ENCODE measurements at regions not wholly inside any gene's neighbourhood (a gene's known extent, or its start where the extent isn't known, plus 50 kb on each side); places are given as distances from the start of the nearest gene placed in this dataset.

DNA sequence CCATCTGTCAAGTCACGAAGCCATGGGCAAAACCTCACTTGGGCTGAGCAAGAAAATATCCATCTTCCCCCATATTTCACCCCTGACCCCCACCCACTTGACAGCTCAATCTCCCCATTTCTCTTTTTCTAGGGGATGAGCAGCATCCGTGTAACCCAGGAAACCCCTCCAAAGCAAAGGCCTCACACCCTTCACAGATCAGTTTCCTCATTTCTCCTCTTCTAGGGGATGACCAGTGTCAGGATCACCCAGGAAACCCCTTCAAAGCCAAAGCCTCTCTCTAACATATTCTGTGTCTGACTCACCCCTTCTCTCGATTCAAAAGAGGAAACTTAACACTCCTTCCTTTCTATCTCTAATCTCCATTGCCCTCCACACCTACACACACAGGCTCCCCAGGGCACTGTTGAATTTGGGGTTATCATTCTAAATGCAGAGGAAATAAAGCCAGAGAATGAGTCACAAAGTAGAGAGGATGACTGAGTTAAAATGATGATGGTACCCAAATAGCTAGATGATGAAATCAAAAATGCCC lies 439.7 kb downstream of the BUD13 start:
- TF ChIP-seq, protein P1, sequence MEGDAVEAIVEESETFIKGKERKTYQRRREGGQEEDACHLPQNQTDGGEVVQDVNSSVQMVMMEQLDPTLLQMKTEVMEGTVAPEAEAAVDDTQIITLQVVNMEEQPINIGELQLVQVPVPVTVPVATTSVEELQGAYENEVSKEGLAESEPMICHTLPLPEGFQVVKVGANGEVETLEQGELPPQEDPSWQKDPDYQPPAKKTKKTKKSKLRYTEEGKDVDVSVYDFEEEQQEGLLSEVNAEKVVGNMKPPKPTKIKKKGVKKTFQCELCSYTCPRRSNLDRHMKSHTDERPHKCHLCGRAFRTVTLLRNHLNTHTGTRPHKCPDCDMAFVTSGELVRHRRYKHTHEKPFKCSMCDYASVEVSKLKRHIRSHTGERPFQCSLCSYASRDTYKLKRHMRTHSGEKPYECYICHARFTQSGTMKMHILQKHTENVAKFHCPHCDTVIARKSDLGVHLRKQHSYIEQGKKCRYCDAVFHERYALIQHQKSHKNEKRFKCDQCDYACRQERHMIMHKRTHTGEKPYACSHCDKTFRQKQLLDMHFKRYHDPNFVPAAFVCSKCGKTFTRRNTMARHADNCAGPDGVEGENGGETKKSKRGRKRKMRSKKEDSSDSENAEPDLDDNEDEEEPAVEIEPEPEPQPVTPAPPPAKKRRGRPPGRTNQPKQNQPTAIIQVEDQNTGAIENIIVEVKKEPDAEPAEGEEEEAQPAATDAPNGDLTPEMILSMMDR (IDR thresholded peaks at IDR 0.05; ENCODE audit: low read depth, low read length, missing input control): no peak
- TF ChIP-seq, protein P2, sequence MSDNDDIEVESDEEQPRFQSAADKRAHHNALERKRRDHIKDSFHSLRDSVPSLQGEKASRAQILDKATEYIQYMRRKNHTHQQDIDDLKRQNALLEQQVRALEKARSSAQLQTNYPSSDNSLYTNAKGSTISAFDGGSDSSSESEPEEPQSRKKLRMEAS (IDR thresholded peaks at IDR 0.05): no peak
- TF ChIP-seq TAF1 (conservative IDR thresholded peaks at IDR 0.05) (no peak), GABPA (IDR thresholded peaks at IDR 0.05 in 1 of 2, conservative IDR thresholded peaks at IDR 0.05 in 1 of 2) (no peak), YY1 (IDR thresholded peaks at IDR 0.05) (no peak), SP1 (IDR thresholded peaks at IDR 0.05) (no peak), RAD21 (IDR thresholded peaks at IDR 0.05) (no peak)
- TF ChIP-seq, protein P3, sequence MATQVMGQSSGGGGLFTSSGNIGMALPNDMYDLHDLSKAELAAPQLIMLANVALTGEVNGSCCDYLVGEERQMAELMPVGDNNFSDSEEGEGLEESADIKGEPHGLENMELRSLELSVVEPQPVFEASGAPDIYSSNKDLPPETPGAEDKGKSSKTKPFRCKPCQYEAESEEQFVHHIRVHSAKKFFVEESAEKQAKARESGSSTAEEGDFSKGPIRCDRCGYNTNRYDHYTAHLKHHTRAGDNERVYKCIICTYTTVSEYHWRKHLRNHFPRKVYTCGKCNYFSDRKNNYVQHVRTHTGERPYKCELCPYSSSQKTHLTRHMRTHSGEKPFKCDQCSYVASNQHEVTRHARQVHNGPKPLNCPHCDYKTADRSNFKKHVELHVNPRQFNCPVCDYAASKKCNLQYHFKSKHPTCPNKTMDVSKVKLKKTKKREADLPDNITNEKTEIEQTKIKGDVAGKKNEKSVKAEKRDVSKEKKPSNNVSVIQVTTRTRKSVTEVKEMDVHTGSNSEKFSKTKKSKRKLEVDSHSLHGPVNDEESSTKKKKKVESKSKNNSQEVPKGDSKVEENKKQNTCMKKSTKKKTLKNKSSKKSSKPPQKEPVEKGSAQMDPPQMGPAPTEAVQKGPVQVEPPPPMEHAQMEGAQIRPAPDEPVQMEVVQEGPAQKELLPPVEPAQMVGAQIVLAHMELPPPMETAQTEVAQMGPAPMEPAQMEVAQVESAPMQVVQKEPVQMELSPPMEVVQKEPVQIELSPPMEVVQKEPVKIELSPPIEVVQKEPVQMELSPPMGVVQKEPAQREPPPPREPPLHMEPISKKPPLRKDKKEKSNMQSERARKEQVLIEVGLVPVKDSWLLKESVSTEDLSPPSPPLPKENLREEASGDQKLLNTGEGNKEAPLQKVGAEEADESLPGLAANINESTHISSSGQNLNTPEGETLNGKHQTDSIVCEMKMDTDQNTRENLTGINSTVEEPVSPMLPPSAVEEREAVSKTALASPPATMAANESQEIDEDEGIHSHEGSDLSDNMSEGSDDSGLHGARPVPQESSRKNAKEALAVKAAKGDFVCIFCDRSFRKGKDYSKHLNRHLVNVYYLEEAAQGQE (IDR thresholded peaks at IDR 0.05): no peak
